Tibial nerve (tissue), 4 donors: ENCODE measurements at regions not wholly inside any gene's neighbourhood (a gene's known extent, or its start where the extent isn't known, plus 50 kb on each side); places are given as distances from the start of the nearest gene placed in this dataset.

Source experiments
- DNase-seq, 2 donors: peaks; one replicate each; pipeline ENCODE4 v3.0.0-alpha.2; 2019; ENCODE audit warnings: low spot score in 2 of 2
- H3K27ac ChIP-seq, 4 donors: fragments of 200-600 bp; sonication (generic) in 3 of 4; one replicate each; pipeline ENCODE4 v1.5.1; 2017 to 2019; ENCODE audit warnings: mild to moderate bottlenecking in 1 of 4
- H3K27me3 ChIP-seq, 2 donors: fragments of 200-600 bp; sonication (generic) in 1 of 2; one replicate each; pipeline versions ENCODE4 v1.5.1 to v1.6.0; 2017 to 2019
- H3K36me3 ChIP-seq, 3 donors: fragments of 200-600 bp; sonication (generic); one replicate each; pipeline ENCODE4 v1.5.1; 2018 to 2019
- H3K4me1 ChIP-seq, 4 donors: fragments of 200-600 bp; sonication (generic) in 3 of 4; one replicate each; pipeline ENCODE4 v1.5.1; 2017 to 2019
- H3K4me3 ChIP-seq, 4 donors: fragments of 200-600 bp; sonication (generic) in 3 of 4; one replicate each; pipeline ENCODE4 v1.5.1; 2017 to 2019; ENCODE audit warnings: mild to moderate bottlenecking in 1 of 4, moderate library complexity in 1 of 4
- H3K9me3 ChIP-seq, 4 donors: fragments of 200-600 bp; sonication (generic) in 3 of 4; one replicate each; pipeline ENCODE4 v1.5.1; 2017 to 2019
- EP300 ChIP-seq, 2 donors: sonication (generic); formaldehyde crosslinking; IDR thresholded peaks; one replicate each; pipeline ENCODE4 v1.6.1; 2017; ENCODE audit warnings: antibody characterized with exemption in 2 of 2, mild to moderate bottlenecking in 1 of 2
- POLR2A ChIP-seq, 2 donors: fragments of 450-650 bp; IDR thresholded peaks; one replicate each; pipeline ENCODE4 v1.6.1; 2017; ENCODE audit warnings: antibody characterized with exemption in 2 of 2, mild to moderate bottlenecking in 2 of 2, moderate library complexity in 2 of 2
- WGBS, 2 donors: methylation state at CpG; one replicate each; pipeline ENCODE4 v1.1.5; 2018; 5-methylcytosine and 5-hydroxymethylcytosine counted together
- TF ChIP-seq, protein P1 (sequence below), 5 experiments: fragments of 200-600 bp in 3 of 5; fragments of 450-650 bp in 2 of 5; sonication (generic) in 3 of 5; IDR thresholded peaks; one replicate each; pipeline ENCODE4 v1.5.1; 2016 to 2019; ENCODE audit warnings: antibody characterized with exemption in 5 of 5, mild to moderate bottlenecking in 3 of 5, moderate library complexity in 2 of 5

DNA sequence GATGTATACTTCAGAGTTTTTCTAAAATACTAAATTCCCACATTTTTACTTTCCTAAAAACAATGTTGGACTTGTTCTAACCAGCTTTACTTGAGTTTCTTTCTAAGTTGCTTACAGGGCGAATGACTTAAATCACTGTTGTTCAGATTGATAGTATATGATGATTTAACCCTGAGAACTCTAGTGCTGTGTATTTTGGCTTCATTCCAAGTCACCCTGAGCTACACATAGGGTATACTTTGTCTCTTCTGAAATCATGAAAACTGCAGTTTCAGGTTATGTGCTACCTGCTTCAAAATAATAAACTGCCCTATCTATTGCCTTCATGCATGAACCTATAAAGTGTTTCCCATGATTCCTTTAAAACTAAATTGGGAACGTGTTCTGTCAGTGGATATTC lies 162.5 kb upstream of the PDE3A start:
- no peaks in the 10 kb centered on the region for H3K27me3 ChIP-seq
- H3K27ac ChIP-seq = no peak overlapping the region
- H3K36me3 ChIP-seq = no peaks in the 10 kb centered on the region
- TF ChIP-seq, protein P1, sequence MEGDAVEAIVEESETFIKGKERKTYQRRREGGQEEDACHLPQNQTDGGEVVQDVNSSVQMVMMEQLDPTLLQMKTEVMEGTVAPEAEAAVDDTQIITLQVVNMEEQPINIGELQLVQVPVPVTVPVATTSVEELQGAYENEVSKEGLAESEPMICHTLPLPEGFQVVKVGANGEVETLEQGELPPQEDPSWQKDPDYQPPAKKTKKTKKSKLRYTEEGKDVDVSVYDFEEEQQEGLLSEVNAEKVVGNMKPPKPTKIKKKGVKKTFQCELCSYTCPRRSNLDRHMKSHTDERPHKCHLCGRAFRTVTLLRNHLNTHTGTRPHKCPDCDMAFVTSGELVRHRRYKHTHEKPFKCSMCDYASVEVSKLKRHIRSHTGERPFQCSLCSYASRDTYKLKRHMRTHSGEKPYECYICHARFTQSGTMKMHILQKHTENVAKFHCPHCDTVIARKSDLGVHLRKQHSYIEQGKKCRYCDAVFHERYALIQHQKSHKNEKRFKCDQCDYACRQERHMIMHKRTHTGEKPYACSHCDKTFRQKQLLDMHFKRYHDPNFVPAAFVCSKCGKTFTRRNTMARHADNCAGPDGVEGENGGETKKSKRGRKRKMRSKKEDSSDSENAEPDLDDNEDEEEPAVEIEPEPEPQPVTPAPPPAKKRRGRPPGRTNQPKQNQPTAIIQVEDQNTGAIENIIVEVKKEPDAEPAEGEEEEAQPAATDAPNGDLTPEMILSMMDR (IDR thresholded peaks at IDR 0.05) = no peak
- TF ChIP-seq POLR2A (IDR thresholded peaks at IDR 0.05) (no peak), EP300 (IDR thresholded peaks at IDR 0.05) (no peak)
- DNase-seq = no peak
- no peaks in the 10 kb centered on the region for H3K9me3 ChIP-seq
- WGBS, 2 donors = 53 to 59% methylated on average over 2 of the region's 2 CpGs
- H3K4me3 ChIP-seq = no peak overlapping the region
- H3K4me1 ChIP-seq = peaks cover 0 to 4% (median 0%) of the 10 kb centered on the region in 4 donors

GRCh38 chr12:20206410-20206809 lies 161.9 kb upstream of the PDE3A start:
- no peak for DNase-seq
- TF ChIP-seq POLR2A (IDR thresholded peaks at IDR 0.05) = no peak
- TF ChIP-seq, protein P1 (IDR thresholded peaks at IDR 0.05) = no peak
- TF ChIP-seq EP300 (IDR thresholded peaks at IDR 0.05) = no peak
- H3K27ac ChIP-seq = no peak overlapping the region
- peaks cover 0 to 5% (median 0%) of the 10 kb centered on the region in 4 donors for H3K4me1 ChIP-seq
- no peaks in the 10 kb centered on the region for H3K27me3 ChIP-seq
- H3K4me3 ChIP-seq = no peak overlapping the region
- H3K9me3 ChIP-seq = no peaks in the 10 kb centered on the region
- no peaks in the 10 kb centered on the region for H3K36me3 ChIP-seq
- whole genome bisulfite sequencing, 2 donors = 75 to 76% methylated on average over 2 of the region's 2 CpGs

DNA sequence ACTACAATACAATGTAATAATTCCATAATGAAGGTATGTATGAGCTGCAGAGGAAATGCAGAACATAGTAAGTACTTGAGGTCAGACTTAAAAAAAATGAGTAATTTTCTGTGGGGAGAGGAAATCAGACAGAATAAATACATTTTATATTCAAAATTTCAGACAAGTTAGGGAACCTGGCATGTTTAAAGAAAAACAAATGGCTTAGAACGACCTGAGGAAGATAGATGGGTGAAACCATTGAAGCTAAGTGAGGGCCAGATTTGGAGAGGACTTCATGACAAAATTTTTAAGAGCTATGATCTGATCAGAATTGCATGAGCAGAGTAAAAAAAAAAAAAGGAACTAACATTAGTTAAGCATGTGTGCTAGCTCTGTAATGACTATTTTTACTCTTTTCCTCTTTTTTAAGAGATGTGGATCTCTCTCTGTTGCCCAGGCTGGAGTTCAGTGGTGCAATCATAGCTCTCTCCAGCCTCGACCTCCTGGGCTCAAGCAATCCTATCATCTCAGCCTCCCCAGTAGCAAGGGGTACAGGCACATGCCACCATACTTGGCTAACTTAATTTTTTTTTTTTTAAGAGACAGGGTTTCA lies 157.6 kb upstream of the PDE3A start:
- Histone ChIP-seq H3K4me3 (no peak overlapping the region), H3K4me1 (peaks cover 0 to 32% (median 17%) of the 10 kb centered on the region in 4 donors), H3K9me3 (no peaks in the 10 kb centered on the region), H3K27ac (peak overlapping the region in 1 of 4 donors; percentile 76), H3K36me3 (no peaks in the 10 kb centered on the region), H3K27me3 (no peaks in the 10 kb centered on the region)
- 78 to 85% methylated on average over 2 of the region's 2 CpGs for WGBS, 2 donors
- DNase-seq = no peak
- TF ChIP-seq, protein P1 (IDR thresholded peaks at IDR 0.05) = no peak
- TF ChIP-seq EP300 (IDR thresholded peaks at IDR 0.05) (peak in 1 of 2 donors; percentile 33), POLR2A (IDR thresholded peaks at IDR 0.05) (no peak)

GRCh38 chr12:20211541-20211940 lies 156.8 kb upstream of the PDE3A start:
- H3K27me3 ChIP-seq = no peaks in the 10 kb centered on the region
- DNase-seq = no peak
- WGBS, 2 donors = 31 to 32% methylated on average over 3 of the region's 3 CpGs
- no peaks in the 10 kb centered on the region for H3K9me3 ChIP-seq
- H3K4me1 ChIP-seq = peaks cover 0 to 32% (median 17%) of the 10 kb centered on the region in 4 donors
- no peak for TF ChIP-seq EP300 (IDR thresholded peaks at IDR 0.05)
- no peaks in the 10 kb centered on the region for H3K36me3 ChIP-seq
- H3K4me3 ChIP-seq = no peak overlapping the region
- H3K27ac ChIP-seq = peak overlapping the region in 3 of 4 donors; percentile 24 to 81 (median 76)

GRCh38 chr12:20211981-20212421 lies 156.3 kb upstream of the PDE3A start:
- Histone ChIP-seq H3K9me3 (no peaks in the 10 kb centered on the region), H3K27ac (peak overlapping the region in 3 of 4 donors; percentile 24 to 81 (median 76)), H3K4me3 (no peak overlapping the region), H3K27me3 (no peaks in the 10 kb centered on the region), H3K36me3 (no peaks in the 10 kb centered on the region), H3K4me1 (peaks cover 0 to 32% (median 17%) of the 10 kb centered on the region in 4 donors)
- DNase-seq = no peak
- TF ChIP-seq POLR2A (IDR thresholded peaks at IDR 0.05) (no peak), EP300 (IDR thresholded peaks at IDR 0.05) (no peak)
- TF ChIP-seq, protein P1 (IDR thresholded peaks at IDR 0.05) = no peak
- 0 to 7% methylated on average over 2 of the region's 2 CpGs for WGBS, 2 donors
